GM23338 (cell line): ENCODE measurements at regions not wholly inside any gene's neighbourhood (a gene's known extent, or its start where the extent isn't known, plus 50 kb on each side); places are given as distances from the start of the nearest gene placed in this dataset.

ENCODE experiments used
- ATAC-seq: fragments of 200-7000 bp; cut with Tn5 transposase; 3 replicates; pipeline ENCODE4 v1.9.1; 2020
- DNase-seq: peaks from one replicate; pipeline ENCODE4 v3.0.0-alpha.2; 2015; ENCODE audit warnings: low spot score
- H2AFZ ChIP-seq: fragments of 200-600 bp; sonication (generic); 2 replicates; pipeline ENCODE4 v1.8.0; 2016; ENCODE audit warnings: antibody characterized with exemption, mild to moderate bottlenecking, moderate library complexity
- H3F3A ChIP-seq: fragments of 200-600 bp; sonication (generic); replicated peaks from 2 replicates; pipeline ENCODE4 v1.8.0; 2017; ENCODE audit warnings: antibody characterized with exemption, mixed run types, low read depth
- H3K27ac ChIP-seq: fragments of 200-600 bp; sonication (generic); 2 replicates; pipeline ENCODE4 v1.6.1; 2016; ENCODE audit warnings: low read depth
- H3K27me3 ChIP-seq: fragments of 200-600 bp; sonication (generic); 2 replicates; pipeline ENCODE4 v1.8.0; 2016; ENCODE audit warnings: mild to moderate bottlenecking, mixed run types, moderate library complexity; ENCODE audit not compliant: insufficient read depth
- H3K36me3 ChIP-seq: fragments of 200-600 bp; sonication (generic); 2 replicates; pipeline ENCODE4 v1.8.0; 2016; ENCODE audit warnings: mild to moderate bottlenecking; ENCODE audit not compliant: insufficient read depth
- H3K4me1 ChIP-seq: fragments of 200-600 bp; sonication (generic); 2 replicates; pipeline ENCODE4 v1.8.0; 2016; ENCODE audit warnings: mild to moderate bottlenecking, moderate library complexity; ENCODE audit not compliant: insufficient read depth
- H3K4me2 ChIP-seq: fragments of 200-600 bp; sonication (generic); 2 replicates; pipeline ENCODE4 v1.7.1; 2017; ENCODE audit warnings: mixed run types
- H3K4me3 ChIP-seq: fragments of 200-600 bp; sonication (generic); 2 replicates; pipeline ENCODE4 v1.6.1; 2016; ENCODE audit warnings: mixed run types
- H3K79me2 ChIP-seq: fragments of 200-600 bp; sonication (generic); replicated peaks from 2 replicates; pipeline ENCODE4 v1.8.0; 2017; ENCODE audit warnings: mild to moderate bottlenecking; ENCODE audit not compliant: insufficient read depth
- H3K9me2 ChIP-seq: fragments of 200-600 bp; sonication (generic); 2 replicates; pipeline ENCODE4 v1.8.0; 2017; ENCODE audit not compliant: insufficient read depth
- H4K20me1 ChIP-seq: fragments of 200-600 bp; sonication (generic); replicated peaks from 2 replicates; pipeline ENCODE4 v1.8.0; 2017; ENCODE audit warnings: mild to moderate bottlenecking; ENCODE audit not compliant: insufficient read depth
- H3K27ac Mint-ChIP-seq: 2 replicates; pipeline ENCODE4 v1.8.0; 2020; ENCODE audit warnings: inconsistent platforms, mild to moderate bottlenecking, moderate library complexity, mixed read lengths
- H3K27me3 Mint-ChIP-seq: 3 replicates; pipeline ENCODE4 v1.8.0; 2022; ENCODE audit warnings: low read depth, mild to moderate bottlenecking, moderate library complexity, mixed read lengths, inconsistent platforms; ENCODE audit not compliant: insufficient read depth, poor library complexity
- H3K36me3 Mint-ChIP-seq: 3 replicates; pipeline ENCODE4 v1.8.0; 2021; ENCODE audit warnings: low read depth, mild to moderate bottlenecking, inconsistent platforms, moderate library complexity, mixed read lengths
- H3K4me1 Mint-ChIP-seq: 3 replicates; pipeline ENCODE4 v1.8.0; 2020; ENCODE audit warnings: mild to moderate bottlenecking, inconsistent platforms, mixed read lengths
- H3K4me3 Mint-ChIP-seq: 3 replicates; pipeline ENCODE4 v1.8.0; 2021; ENCODE audit warnings: moderate library complexity, mild to moderate bottlenecking, inconsistent platforms, mixed read lengths
- H3K9me3 Mint-ChIP-seq: 3 replicates; pipeline ENCODE4 v1.8.0; 2020; ENCODE audit warnings: moderate library complexity, mild to moderate bottlenecking, inconsistent platforms, mixed read lengths
- CREB1 ChIP-seq: fragments of 250-450 bp; sonication (Bioruptor Pico); IDR thresholded peaks from 2 replicates; pipeline ENCODE4 v1.5.0; 2020; ENCODE audit warnings: low read depth, mild to moderate bottlenecking, moderate library complexity
- EZH2 ChIP-seq: fragments of 200-600 bp; sonication (generic); IDR thresholded peaks from one replicate; pipeline ENCODE4 v1.8.0; 2017; ENCODE audit warnings: antibody characterized with exemption, mild to moderate bottlenecking, low read depth; ENCODE audit not compliant: unreplicated experiment
- EZH2phosphoT487 ChIP-seq: fragments of 200-600 bp; sonication (generic); IDR thresholded peaks from one replicate; pipeline ENCODE4 v1.8.1; 2018; ENCODE audit warnings: antibody characterized with exemption; ENCODE audit not compliant: unreplicated experiment
- JUNB ChIP-seq: IDR thresholded peaks from one replicate; pipeline ENCODE4 v1.6.1; 2016; ENCODE audit warnings: antibody characterized with exemption; ENCODE audit not compliant: unreplicated experiment
- NANOG ChIP-seq: IDR thresholded peaks from 2 replicates; pipeline ENCODE4 v1.6.1; 2016; ENCODE audit warnings: antibody characterized with exemption, borderline replicate concordance
- REST ChIP-seq: IDR thresholded peaks from one replicate; pipeline ENCODE4 v1.6.1; 2018; ENCODE audit warnings: antibody characterized with exemption; ENCODE audit not compliant: unreplicated experiment
- STAT1 ChIP-seq: IDR thresholded peaks from one replicate; pipeline ENCODE4 v1.6.1; 2016; ENCODE audit warnings: antibody characterized with exemption; ENCODE audit not compliant: unreplicated experiment
- ZNF114 ChIP-seq: fragments of 250-450 bp; sonication (Bioruptor Pico); IDR thresholded peaks from 2 replicates; pipeline ENCODE4 v1.5.0; 2020; ENCODE audit warnings: mild to moderate bottlenecking, moderate library complexity
- ZNF331 ChIP-seq: fragments of 250-450 bp; sonication (Bioruptor Pico); IDR thresholded peaks from 2 replicates; pipeline ENCODE4 v1.5.0; 2020; ENCODE audit warnings: low read depth, mild to moderate bottlenecking, moderate library complexity
- TF ChIP-seq, protein P1 (sequence below), 2 experiments: fragments of 200-600 bp in 1 of 2; sonication (generic) in 1 of 2; conservative IDR thresholded peaks; 2 replicates each; pipeline versions ENCODE4 v1.5.1 to v1.6.1; 2016 to 2017; ENCODE audit warnings: antibody characterized with exemption in 2 of 2, low read depth in 2 of 2, mild to moderate bottlenecking in 2 of 2, moderate library complexity in 1 of 2

- no peaks in the 10 kb centered on the region for H3K4me1 Mint-ChIP-seq
- no peak for ATAC-seq
Measured at GRCh38 chr11:42661942-42662341, 649.9 kb upstream of the API5 start.

GRCh38 chr11:42669248-42669976 lies 642.4 kb upstream of the API5 start:
- no peak overlapping the region for H3K4me3 Mint-ChIP-seq
- Histone ChIP-seq H2AFZ (no peak overlapping the region), H3K27me3 (no peaks in the 10 kb centered on the region), H3K4me3 (no peak overlapping the region), H3K9me2 (no peaks in the 10 kb centered on the region), H3K27ac (no peak overlapping the region), H3K4me2 (no peak overlapping the region), H4K20me1 (no peaks in the 10 kb centered on the region), H3F3A (no peaks in the 10 kb centered on the region), H3K79me2 (no peaks in the 10 kb centered on the region), H3K4me1 (no peaks in the 10 kb centered on the region), H3K36me3 (no peaks in the 10 kb centered on the region)
- no peak for DNase-seq
- ATAC-seq, result no peak
- H3K4me1 Mint-ChIP-seq, result no peaks in the 10 kb centered on the region
- peaks cover 20% of the 10 kb centered on the region; the same call in 2 of the 3 replicates for H3K36me3 Mint-ChIP-seq
- H3K27ac Mint-ChIP-seq, result no peak overlapping the region
- peaks cover 91% of the 10 kb centered on the region for H3K9me3 Mint-ChIP-seq
- H3K27me3 Mint-ChIP-seq, result no peaks in the 10 kb centered on the region
- TF ChIP-seq CREB1, result no peak
- TF ChIP-seq JUNB, result no peak
- TF ChIP-seq REST, result no peak
- TF ChIP-seq EZH2, result no peak
- no peak for TF ChIP-seq ZNF331 (CRISPR knock-in tag)
- TF ChIP-seq ZNF114 (CRISPR knock-in tag), result no peak
- TF ChIP-seq NANOG, result no peak
- TF ChIP-seq, protein P1, sequence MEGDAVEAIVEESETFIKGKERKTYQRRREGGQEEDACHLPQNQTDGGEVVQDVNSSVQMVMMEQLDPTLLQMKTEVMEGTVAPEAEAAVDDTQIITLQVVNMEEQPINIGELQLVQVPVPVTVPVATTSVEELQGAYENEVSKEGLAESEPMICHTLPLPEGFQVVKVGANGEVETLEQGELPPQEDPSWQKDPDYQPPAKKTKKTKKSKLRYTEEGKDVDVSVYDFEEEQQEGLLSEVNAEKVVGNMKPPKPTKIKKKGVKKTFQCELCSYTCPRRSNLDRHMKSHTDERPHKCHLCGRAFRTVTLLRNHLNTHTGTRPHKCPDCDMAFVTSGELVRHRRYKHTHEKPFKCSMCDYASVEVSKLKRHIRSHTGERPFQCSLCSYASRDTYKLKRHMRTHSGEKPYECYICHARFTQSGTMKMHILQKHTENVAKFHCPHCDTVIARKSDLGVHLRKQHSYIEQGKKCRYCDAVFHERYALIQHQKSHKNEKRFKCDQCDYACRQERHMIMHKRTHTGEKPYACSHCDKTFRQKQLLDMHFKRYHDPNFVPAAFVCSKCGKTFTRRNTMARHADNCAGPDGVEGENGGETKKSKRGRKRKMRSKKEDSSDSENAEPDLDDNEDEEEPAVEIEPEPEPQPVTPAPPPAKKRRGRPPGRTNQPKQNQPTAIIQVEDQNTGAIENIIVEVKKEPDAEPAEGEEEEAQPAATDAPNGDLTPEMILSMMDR (conservative IDR thresholded peaks at IDR 0.05; ENCODE audit: low read depth in 2 of 2), result no peak

More at GRCh38 chr11:42661942-42662341, 649.9 kb upstream of the API5 start:
- Histone ChIP-seq H3K4me1 (no peaks in the 10 kb centered on the region), H3K4me3 (no peak overlapping the region), H3K27me3 (no peaks in the 10 kb centered on the region), H2AFZ (no peak overlapping the region), H3K27ac (no peak overlapping the region), H3K79me2 (no peaks in the 10 kb centered on the region), H3F3A (no peaks in the 10 kb centered on the region), H3K4me2 (no peak overlapping the region), H3K36me3 (no peaks in the 10 kb centered on the region), H3K9me2 (no peaks in the 10 kb centered on the region), H4K20me1 (no peaks in the 10 kb centered on the region)
- Mint-ChIP-seq H3K9me3 (peaks cover 93% of the 10 kb centered on the region), H3K4me3 (no peak overlapping the region), H3K27ac (no peak overlapping the region), H3K36me3 (peaks cover 23% of the 10 kb centered on the region), H3K27me3 (peaks cover 4% of the 10 kb centered on the region)
- no peak for TF ChIP-seq STAT1
- TF ChIP-seq JUNB, result no peak
- TF ChIP-seq CREB1, result no peak
- TF ChIP-seq ZNF331 (CRISPR knock-in tag), result no peak
- no peak for TF ChIP-seq EZH2
- no peak for TF ChIP-seq EZH2phosphoT487
- no peak for TF ChIP-seq NANOG
- TF ChIP-seq REST, result no peak
- DNase-seq, result no peak
